ENCODE measurements at regions not wholly inside any gene's neighbourhood (a gene's known extent, or its start where the extent isn't known, plus 50 kb on each side); places are given as distances from the start of the nearest gene placed in this dataset.

DNA sequence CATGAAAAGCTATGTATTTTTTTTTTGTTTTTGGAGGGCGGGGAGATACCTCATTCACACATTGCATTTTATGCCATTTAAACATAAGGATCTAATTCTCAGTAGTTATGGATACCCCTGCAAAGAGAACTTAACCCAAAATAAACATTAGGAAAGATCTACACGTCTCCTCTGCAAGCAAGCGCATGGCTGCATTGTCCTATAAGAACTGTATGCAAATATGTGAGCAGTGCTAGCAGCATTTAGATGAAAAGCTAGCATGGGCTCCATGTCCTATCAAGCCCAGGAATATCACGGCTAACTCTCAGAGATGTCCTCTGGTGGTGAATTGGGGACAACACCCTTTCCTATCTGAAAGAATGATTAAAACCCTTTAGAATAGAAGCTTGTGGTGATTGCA lies 292.8 kb downstream of the MEX3B start:
- H3K4me3 ChIP-seq (replicated peaks; ENCODE audit: low read depth, low read length): no peak overlapping the region

DNA sequence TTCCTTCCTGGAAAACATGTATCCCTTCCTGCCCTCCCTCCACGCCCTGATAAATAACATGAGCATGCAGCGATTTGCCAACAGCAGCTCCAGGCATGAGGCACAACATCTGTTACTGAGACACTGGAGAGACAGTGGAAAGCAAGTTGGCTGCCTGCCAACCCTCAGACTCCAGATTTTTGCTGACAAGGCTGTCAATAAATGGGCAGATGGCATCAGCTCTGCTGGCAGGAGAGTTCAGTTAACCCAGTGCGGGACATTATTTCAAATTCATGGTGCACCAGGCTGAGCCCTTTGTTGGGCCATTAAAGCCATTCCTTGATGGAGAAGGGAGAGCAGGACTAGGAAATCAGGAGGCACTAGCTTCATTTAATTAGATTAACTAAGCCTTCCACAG lies 293.3 kb downstream of the MEX3B start:
- no peak for TF ChIP-seq CTCF (IDR thresholded peaks at IDR 0.05; ENCODE audit: insufficient read depth, low read length, poor library complexity, severe bottlenecking)
- Histone ChIP-seq H3K27me3 (replicated peaks; ENCODE audit: control insufficient read depth, insufficient read depth, low read length) (no peaks in the 10 kb centered on the region; the same call in 1 of the 2 replicates), H3K4me3 (replicated peaks; ENCODE audit: low read depth, low read length) (no peak overlapping the region), H3K36me3 (ENCODE audit: control insufficient read depth, insufficient read depth, low read length) (no peaks in the 10 kb centered on the region)
- DNase-seq (ENCODE audit: extremely low read depth, insufficient read length): no peak

More for the DNA sequence above, 292.8 kb downstream of the MEX3B start:
- Histone ChIP-seq H3K27me3 (replicated peaks; ENCODE audit: control insufficient read depth, insufficient read depth, low read length) (no peaks in the 10 kb centered on the region; the same call in 1 of the 2 replicates), H3K36me3 (ENCODE audit: control insufficient read depth, insufficient read depth, low read length) (no peaks in the 10 kb centered on the region)
- DNase-seq (ENCODE audit: extremely low read depth, insufficient read length): no peak
- no peak for TF ChIP-seq CTCF (IDR thresholded peaks at IDR 0.05; ENCODE audit: insufficient read depth, low read length, poor library complexity, severe bottlenecking)

GRCh38 chr15:81751816-81752545 lies 293.8 kb downstream of the MEX3B start:
- Histone ChIP-seq H3K27me3 (replicated peaks; ENCODE audit: control insufficient read depth, insufficient read depth, low read length) (no peaks in the 10 kb centered on the region; the same call in 1 of the 2 replicates), H3K4me3 (replicated peaks; ENCODE audit: low read depth, low read length) (no peak overlapping the region), H3K36me3 (ENCODE audit: control insufficient read depth, insufficient read depth, low read length) (no peaks in the 10 kb centered on the region)
- TF ChIP-seq CTCF (IDR thresholded peaks at IDR 0.05; ENCODE audit: insufficient read depth, low read length, poor library complexity, severe bottlenecking): no peak
- no peak for DNase-seq (ENCODE audit: extremely low read depth, insufficient read length)

- Histone ChIP-seq H3K27me3 (replicated peaks; ENCODE audit: control insufficient read depth, insufficient read depth, low read length) (no peaks in the 10 kb centered on the region; the same call in 1 of the 2 replicates), H3K36me3 (ENCODE audit: control insufficient read depth, insufficient read depth, low read length) (no peaks in the 10 kb centered on the region), H3K4me3 (replicated peaks; ENCODE audit: low read depth, low read length) (no peak overlapping the region)
- no peak for TF ChIP-seq CTCF (IDR thresholded peaks at IDR 0.05; ENCODE audit: insufficient read depth, low read length, poor library complexity, severe bottlenecking)
- DNase-seq (ENCODE audit: extremely low read depth, insufficient read length): no peak
Observed at GRCh38 chr15:81751256-81751655, 294.6 kb downstream of the MEX3B start.

- no peaks in the 10 kb centered on the region for H3K36me3 ChIP-seq (ENCODE audit: control insufficient read depth, insufficient read depth, low read length)
- DNase-seq (ENCODE audit: extremely low read depth, insufficient read length): no peak
- H3K4me3 ChIP-seq (replicated peaks; ENCODE audit: low read depth, low read length): no peak overlapping the region
- TF ChIP-seq CTCF (IDR thresholded peaks at IDR 0.05; ENCODE audit: insufficient read depth, low read length, poor library complexity, severe bottlenecking): no peak
- no peaks in the 10 kb centered on the region for H3K27me3 ChIP-seq (replicated peaks; ENCODE audit: control insufficient read depth, insufficient read depth, low read length)
Observed at GRCh38 chr15:81749716-81750375, 296.0 kb downstream of the MEX3B start.

Measured in GM06990 (cell line).